OCI-LY7 (cell line): ENCODE measurements at regions not wholly inside any gene's neighbourhood (a gene's known extent, or its start where the extent isn't known, plus 50 kb on each side); places are given as distances from the start of the nearest gene placed in this dataset.

Source experiments
- BruUV-seq: library from RNA; stranded (reverse); fragments of 400-500 nt; replicated peaks from 2 replicates; lab custom pipeline; 2021; lab: Mats Ljungman, UMichigan
- CTCF ChIA-PET: fragments of 300-600 bp; sonication (Branson Sonifier 250); formaldehyde crosslinking; loops from one replicate; lab custom pipeline; 2022; ENCODE audit warnings: antibody characterized with exemption; ENCODE audit not compliant: unreplicated experiment; lab: Charles Lee
- POLR2A ChIA-PET: fragments of 300-600 bp; sonication (Branson Sonifier 250); formaldehyde crosslinking; loops from one replicate; lab custom pipeline; 2022; ENCODE audit warnings: antibody characterized with exemption; lab: Charles Lee
- DNase-seq: peaks from one replicate; pipeline ENCODE4 v3.0.0-alpha.2; 2015; ENCODE audit warnings: low spot score
- H2AFZ ChIP-seq: fragments of 200-600 bp; sonication (generic), shearing (Covaris generic); 2 replicates; pipeline ENCODE4 v1.6.1; 2014; ENCODE audit warnings: mild to moderate bottlenecking, antibody characterized with exemption, low read length, moderate library complexity
- H3K27ac ChIP-seq: fragments of 200-600 bp; sonication (generic); 2 replicates; pipeline ENCODE4 v1.5.1; 2014; ENCODE audit warnings: mixed run types, low read depth, mild to moderate bottlenecking, moderate library complexity, low read length, inconsistent platforms; ENCODE audit not compliant: poor library complexity, severe bottlenecking
- H3K36me3 ChIP-seq: fragments of 200-600 bp; sonication (generic); 2 replicates; pipeline ENCODE4 v1.6.1; 2014; ENCODE audit warnings: mild to moderate bottlenecking, antibody characterized with exemption, low read length, moderate library complexity, mixed read lengths; ENCODE audit not compliant: insufficient read depth
- H3K4me1 ChIP-seq: fragments of 200-600 bp; sonication (generic); 2 replicates; pipeline ENCODE4 v1.5.1; 2014; ENCODE audit warnings: mild to moderate bottlenecking, low read length; ENCODE audit not compliant: insufficient read depth, poor library complexity, severe bottlenecking
- H3K4me2 ChIP-seq: fragments of 200-600 bp; sonication (generic); 2 replicates; pipeline ENCODE4 v1.6.1; 2014; ENCODE audit warnings: mild to moderate bottlenecking, low read length
- H3K4me3 ChIP-seq: fragments of 200-600 bp; sonication (generic); 2 replicates; pipeline ENCODE4 v1.5.1; 2014; ENCODE audit warnings: mild to moderate bottlenecking, low read depth, low read length; ENCODE audit not compliant: poor library complexity, severe bottlenecking
- H3K79me2 ChIP-seq: fragments of 200-600 bp; sonication (generic); 2 replicates; pipeline ENCODE4 v1.6.1; 2016; ENCODE audit warnings: low read depth, mild to moderate bottlenecking, low read length, moderate library complexity, mixed read lengths; ENCODE audit not compliant: insufficient read depth
- H3K9me2 ChIP-seq: fragments of 200-600 bp; sonication (generic); 2 replicates; pipeline ENCODE4 v1.6.1; 2016; ENCODE audit warnings: mild to moderate bottlenecking, low read length, mixed read lengths; ENCODE audit not compliant: insufficient read depth
- H3K9me3 ChIP-seq: fragments of 200-600 bp; sonication (generic); 2 replicates; pipeline ENCODE4 v1.6.1; 2014; ENCODE audit warnings: mild to moderate bottlenecking, mixed run types, low read length, mixed read lengths
- H4K20me1 ChIP-seq: fragments of 200-600 bp; sonication (generic); 2 replicates; pipeline ENCODE4 v1.6.1; 2014; ENCODE audit warnings: mild to moderate bottlenecking, antibody characterized with exemption, low read length, moderate library complexity, mixed read lengths; ENCODE audit not compliant: insufficient read depth
- EZH2phosphoT487 ChIP-seq: fragments of 200-600 bp; sonication (generic); IDR thresholded peaks from 2 replicates; pipeline ENCODE4 v1.6.1; 2018; ENCODE audit warnings: low read depth, borderline replicate concordance, mild to moderate bottlenecking, mixed run types, antibody characterized with exemption, low read length, moderate library complexity, mixed read lengths
- intact Hi-C: fragments of 100-400 bp; cut with micrococcal nuclease; formaldehyde crosslinking; loops from one replicate; pipeline ENCODE4 v1.10.0; 2022; ENCODE audit not compliant: unreplicated experiment
- TF ChIP-seq, protein P1 (sequence below): fragments of 200-600 bp; sonication (generic); conservative IDR thresholded peaks from 2 replicates; pipeline ENCODE4 v1.5.1; 2014; ENCODE audit warnings: mild to moderate bottlenecking, antibody characterized with exemption, low read length, moderate library complexity, mixed read lengths

DNA sequence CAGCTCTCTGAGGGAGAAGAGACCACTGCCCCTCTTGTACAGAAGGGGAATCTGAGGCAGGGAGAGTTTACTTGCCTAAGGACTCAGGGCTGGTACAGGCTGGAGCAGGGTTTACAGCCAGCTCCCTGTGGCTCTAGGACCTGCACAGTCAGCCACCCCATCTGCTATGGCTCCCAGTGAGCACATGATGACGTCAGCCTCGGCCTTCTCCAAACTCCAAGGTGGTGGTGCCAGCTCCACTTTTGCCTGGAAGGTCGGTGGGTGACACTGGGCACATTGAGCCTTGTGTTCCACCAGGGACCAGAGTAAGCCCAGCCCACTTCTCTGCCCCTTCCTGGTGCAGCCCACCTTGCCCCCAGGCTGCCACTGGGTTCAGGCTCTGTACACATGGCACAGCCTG lies 202.2 kb downstream of the ENGASE start:
- TF ChIP-seq, protein P1, sequence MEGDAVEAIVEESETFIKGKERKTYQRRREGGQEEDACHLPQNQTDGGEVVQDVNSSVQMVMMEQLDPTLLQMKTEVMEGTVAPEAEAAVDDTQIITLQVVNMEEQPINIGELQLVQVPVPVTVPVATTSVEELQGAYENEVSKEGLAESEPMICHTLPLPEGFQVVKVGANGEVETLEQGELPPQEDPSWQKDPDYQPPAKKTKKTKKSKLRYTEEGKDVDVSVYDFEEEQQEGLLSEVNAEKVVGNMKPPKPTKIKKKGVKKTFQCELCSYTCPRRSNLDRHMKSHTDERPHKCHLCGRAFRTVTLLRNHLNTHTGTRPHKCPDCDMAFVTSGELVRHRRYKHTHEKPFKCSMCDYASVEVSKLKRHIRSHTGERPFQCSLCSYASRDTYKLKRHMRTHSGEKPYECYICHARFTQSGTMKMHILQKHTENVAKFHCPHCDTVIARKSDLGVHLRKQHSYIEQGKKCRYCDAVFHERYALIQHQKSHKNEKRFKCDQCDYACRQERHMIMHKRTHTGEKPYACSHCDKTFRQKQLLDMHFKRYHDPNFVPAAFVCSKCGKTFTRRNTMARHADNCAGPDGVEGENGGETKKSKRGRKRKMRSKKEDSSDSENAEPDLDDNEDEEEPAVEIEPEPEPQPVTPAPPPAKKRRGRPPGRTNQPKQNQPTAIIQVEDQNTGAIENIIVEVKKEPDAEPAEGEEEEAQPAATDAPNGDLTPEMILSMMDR: no peak
- TF ChIP-seq EZH2phosphoT487: no peak
- H3K4me1 ChIP-seq: peaks cover 9% of the 10 kb centered on the region
- H3K4me2 ChIP-seq: no peak overlapping the region
- no peaks in the 10 kb centered on the region for H3K79me2 ChIP-seq
- no TSS peak for BruUV-seq
- POLR2A ChIA-PET: no interaction called here
- no peak overlapping the region for H3K27ac ChIP-seq
- no peak overlapping the region for H2AFZ ChIP-seq
- DNase-seq: no peak
- intact Hi-C loops: no loop called here
- CTCF ChIA-PET: interaction anchor here (0.6 kb wide), 1 partner anchor 46 kb away, joined by 3 read pairs; no protein-coding TSS in a partner anchor
- no peaks in the 10 kb centered on the region for H3K36me3 ChIP-seq
- H3K4me3 ChIP-seq: no peak overlapping the region
- H3K9me2 ChIP-seq: no peaks in the 10 kb centered on the region
- H4K20me1 ChIP-seq: no peaks in the 10 kb centered on the region
- H3K9me3 ChIP-seq: no peaks in the 10 kb centered on the region

DNA sequence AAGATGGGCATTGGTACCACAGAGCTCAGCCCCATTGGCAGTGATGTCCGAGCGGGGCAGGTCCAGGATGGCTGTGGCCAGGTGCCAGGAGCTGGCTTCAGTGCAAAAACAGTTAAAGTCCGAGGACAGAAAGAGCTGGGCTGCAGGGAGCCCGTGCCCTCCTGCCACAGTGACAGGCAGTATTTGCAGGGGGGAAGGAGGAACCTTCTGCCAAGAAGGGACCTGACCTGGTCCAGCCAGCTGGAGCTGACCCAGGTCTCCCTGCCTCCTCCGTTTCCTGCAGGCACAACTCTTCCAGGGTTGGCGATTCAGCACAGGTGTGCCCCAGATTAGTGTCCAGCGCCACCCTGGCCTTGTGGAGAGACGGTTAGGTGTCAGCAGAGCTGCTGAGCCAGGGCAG lies 199.0 kb downstream of the ENGASE start:
- Histone ChIP-seq H3K4me1 (peaks cover 9% of the 10 kb centered on the region), H3K36me3 (no peaks in the 10 kb centered on the region), H3K9me2 (no peaks in the 10 kb centered on the region), H2AFZ (no peak overlapping the region), H3K79me2 (no peaks in the 10 kb centered on the region), H4K20me1 (no peaks in the 10 kb centered on the region), H3K27ac (no peak overlapping the region), H3K4me3 (no peak overlapping the region), H3K4me2 (no peak overlapping the region), H3K9me3 (no peaks in the 10 kb centered on the region)
- POLR2A ChIA-PET: no interaction called here
- TF ChIP-seq, protein P1: no peak
- no peak for TF ChIP-seq EZH2phosphoT487
- CTCF ChIA-PET: no interaction called here
- intact Hi-C loops: no loop called here
- no peak for DNase-seq
- no TSS peak for BruUV-seq

DNA sequence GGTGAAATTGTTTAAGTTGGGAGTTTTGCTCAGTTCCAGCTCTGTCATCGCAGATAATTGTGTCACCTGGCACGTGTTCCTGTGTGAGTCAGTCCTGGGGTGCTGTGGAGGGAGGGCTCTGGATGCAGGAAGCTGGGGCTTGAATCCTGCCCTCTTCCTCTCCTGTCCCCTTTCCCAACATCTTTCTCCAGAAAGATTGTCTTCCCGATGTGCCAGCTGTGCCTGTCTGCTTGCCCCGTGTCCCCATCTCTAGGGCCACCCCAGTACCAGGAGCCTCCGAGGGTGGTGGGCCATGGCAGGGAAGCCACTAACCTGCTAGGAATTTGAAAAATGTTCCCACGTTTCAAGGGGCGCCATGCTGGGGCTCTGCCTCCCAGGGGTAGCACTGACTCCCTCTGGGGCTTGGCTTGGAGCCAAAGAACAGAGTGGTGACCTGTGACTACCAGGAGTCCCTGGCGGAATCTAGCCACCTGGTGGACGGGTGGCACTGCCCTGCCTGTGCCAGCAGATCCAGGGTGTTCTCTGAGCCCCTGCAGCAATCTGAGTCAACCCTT lies 198.1 kb downstream of the ENGASE start:
- H3K9me2 ChIP-seq: no peaks in the 10 kb centered on the region
- intact Hi-C loops: no loop called here
- H3K27ac ChIP-seq: no peak overlapping the region
- no peaks in the 10 kb centered on the region for H3K79me2 ChIP-seq
- H3K4me1 ChIP-seq: peaks cover 9% of the 10 kb centered on the region
- POLR2A ChIA-PET: no interaction called here
- no peak overlapping the region for H2AFZ ChIP-seq
- BruUV-seq: no TSS peak
- no peak overlapping the region for H3K4me2 ChIP-seq
- no peak for TF ChIP-seq EZH2phosphoT487
- TF ChIP-seq, protein P1: no peak
- no peak for DNase-seq
- H4K20me1 ChIP-seq: no peaks in the 10 kb centered on the region
- no peak overlapping the region for H3K4me3 ChIP-seq
- no peaks in the 10 kb centered on the region for H3K9me3 ChIP-seq
- CTCF ChIA-PET: no interaction called here
- H3K36me3 ChIP-seq: no peaks in the 10 kb centered on the region
